H9 (cell line): ENCODE measurements at regions not wholly inside any gene's neighbourhood (a gene's known extent, or its start where the extent isn't known, plus 50 kb on each side); places are given as distances from the start of the nearest gene placed in this dataset.
A peak's percentile ranks its signal among the peaks of the same experiment; 100 is the strongest.

Source experiments
- DNase-seq: peaks from one replicate; pipeline ENCODE4 v3.0.0-alpha.2; 2017
- H2AFZ ChIP-seq: one replicate; pipeline ENCODE4 v1.6.1; 2013; ENCODE audit warnings: mild to moderate bottlenecking, low read length, control low read depth, moderate library complexity
- H2AK5ac ChIP-seq: 2 replicates; pipeline ENCODE4 v1.6.1; 2013; ENCODE audit warnings: low read length, control low read depth, mixed read lengths; ENCODE audit not compliant: insufficient read length
- H2BK120ac ChIP-seq: one replicate; pipeline ENCODE4 v1.6.1; 2013; ENCODE audit warnings: low read depth, mild to moderate bottlenecking, low read length, control low read depth, inconsistent platforms; ENCODE audit not compliant: poor library complexity, severe bottlenecking
- H2BK12ac ChIP-seq: 2 replicates; pipeline ENCODE4 v1.6.1; 2013; ENCODE audit warnings: low read length, control low read depth, mixed read lengths, low read depth; ENCODE audit not compliant: insufficient read length
- H2BK15ac ChIP-seq: 2 replicates; pipeline ENCODE4 v1.6.1; 2013; ENCODE audit warnings: low read depth, low read length, control low read depth
- H2BK20ac ChIP-seq: one replicate; pipeline ENCODE4 v1.6.1; 2013; ENCODE audit warnings: low read depth, mild to moderate bottlenecking, low read length, control low read depth, inconsistent platforms; ENCODE audit not compliant: poor library complexity, severe bottlenecking
- H2BK5ac ChIP-seq: 2 replicates; pipeline ENCODE4 v1.6.1; 2013; ENCODE audit warnings: low read length, control low read depth, mixed read lengths; ENCODE audit not compliant: insufficient read length
- H3K14ac ChIP-seq: 2 replicates; pipeline ENCODE4 v1.6.1; 2013; ENCODE audit warnings: low read length, control low read depth; ENCODE audit not compliant: insufficient read depth
- H3K18ac ChIP-seq: 2 replicates; pipeline ENCODE4 v1.6.1; 2013; ENCODE audit warnings: low read depth, mild to moderate bottlenecking, mixed read lengths, low read length, control low read depth; ENCODE audit not compliant: insufficient read length
- H3K23ac ChIP-seq: 2 replicates; pipeline ENCODE4 v1.6.1; 2013; ENCODE audit warnings: low read length, control low read depth, mixed read lengths, low read depth; ENCODE audit not compliant: insufficient read length
- H3K23me2 ChIP-seq: 2 replicates; pipeline ENCODE4 v1.6.1; 2013; ENCODE audit warnings: low read depth, mild to moderate bottlenecking, mixed read lengths, low read length, control low read depth; ENCODE audit not compliant: insufficient read length, poor library complexity, severe bottlenecking
- H3K27ac ChIP-seq: 2 replicates; pipeline ENCODE4 v1.5.1; 2013; ENCODE audit warnings: low read length, control low read depth, mixed read lengths, low read depth; ENCODE audit not compliant: insufficient read length
- H3K27me3 ChIP-seq: 2 replicates; pipeline ENCODE4 v1.6.1; 2013; ENCODE audit warnings: low read length, control low read depth, inconsistent platforms; ENCODE audit not compliant: insufficient read depth
- H3K4ac ChIP-seq: 2 replicates; pipeline ENCODE4 v1.6.1; 2013; ENCODE audit warnings: low read depth, mild to moderate bottlenecking, control low read depth, inconsistent platforms, low read length, moderate library complexity
- H3K4me1 ChIP-seq: 2 replicates; pipeline ENCODE4 v1.6.1; 2013; ENCODE audit warnings: low read length, control low read depth, inconsistent platforms; ENCODE audit not compliant: insufficient read depth
- H3K4me2 ChIP-seq: 2 replicates; pipeline ENCODE4 v1.6.1; 2013; ENCODE audit warnings: low read length, control low read depth, mixed read lengths; ENCODE audit not compliant: insufficient read length, insufficient read depth
- H3K56ac ChIP-seq: 2 replicates; pipeline ENCODE4 v1.6.1; 2013; ENCODE audit warnings: low read depth, mild to moderate bottlenecking, mixed read lengths, low read length, control low read depth; ENCODE audit not compliant: insufficient read length
- H3K79me1 ChIP-seq: 2 replicates; pipeline ENCODE4 v1.6.1; 2013; ENCODE audit warnings: low read depth, mild to moderate bottlenecking, moderate library complexity, low read length, control low read depth, inconsistent platforms; ENCODE audit not compliant: insufficient read depth, poor library complexity, severe bottlenecking
- H3K79me2 ChIP-seq: 2 replicates; pipeline ENCODE4 v1.6.1; 2013; ENCODE audit warnings: low read length, control low read depth, inconsistent platforms; ENCODE audit not compliant: insufficient read depth
- H3K9ac ChIP-seq: 2 replicates; pipeline ENCODE4 v1.6.1; 2013; ENCODE audit warnings: low read length, control low read depth, mixed read lengths; ENCODE audit not compliant: insufficient read length; ENCODE audit errors: extremely low read depth
- H3K9me3 ChIP-seq: one replicate; pipeline ENCODE4 v1.6.1; 2013; ENCODE audit warnings: low read depth, low read length, inconsistent platforms; ENCODE audit not compliant: control insufficient read depth
- H3T11ph ChIP-seq: one replicate; pipeline ENCODE4 v1.6.1; 2013; ENCODE audit warnings: mild to moderate bottlenecking, low read length, control low read depth, inconsistent platforms
- H4K20me1 ChIP-seq: one replicate; pipeline ENCODE4 v1.6.1; 2013; ENCODE audit not compliant: control insufficient read depth, insufficient read length, insufficient read depth
- H4K5ac ChIP-seq: 2 replicates; pipeline ENCODE4 v1.6.1; 2013; ENCODE audit warnings: low read depth, mild to moderate bottlenecking, mixed read lengths, low read length, control low read depth; ENCODE audit not compliant: insufficient read length
- H4K8ac ChIP-seq: replicated peaks from 2 replicates; pipeline ENCODE4 v1.6.1; 2013; ENCODE audit warnings: low read length, control low read depth, mixed read lengths, low read depth; ENCODE audit not compliant: insufficient read length
- H4K91ac ChIP-seq: 2 replicates; pipeline ENCODE4 v1.6.1; 2013; ENCODE audit warnings: low read depth, mild to moderate bottlenecking, moderate library complexity, mixed read lengths, low read length, control low read depth; ENCODE audit not compliant: insufficient read length
- H3K27ac Mint-ChIP-seq, 3 experiments: 2 replicates in 2 of 3; 3 replicates in 1 of 3; pipeline ENCODE4 v1.8.0; 2020 to 2021; ENCODE audit warnings: mixed read lengths in 3 of 3, mild to moderate bottlenecking in 1 of 3, moderate library complexity in 1 of 3
- H3K27me3 Mint-ChIP-seq: 2 replicates; pipeline ENCODE4 v1.8.0; 2021; ENCODE audit warnings: low read depth, mild to moderate bottlenecking, moderate library complexity, mixed read lengths
- H3K36me3 Mint-ChIP-seq, 3 experiments: 2 replicates in 2 of 3; 3 replicates in 1 of 3; pipeline ENCODE4 v1.8.0; 2020 to 2021; ENCODE audit warnings: low read depth in 3 of 3, mixed read lengths in 3 of 3; ENCODE audit not compliant: insufficient read depth in 1 of 3
- H3K4me1 Mint-ChIP-seq, 2 experiments: 2 replicates each; pipeline ENCODE4 v1.8.0; 2020; ENCODE audit warnings: mixed read lengths in 2 of 2
- H3K4me3 Mint-ChIP-seq, 2 experiments: 2 replicates in 1 of 2; 3 replicates in 1 of 2; pipeline ENCODE4 v1.8.0; 2020 to 2021; ENCODE audit warnings: mild to moderate bottlenecking in 2 of 2, mixed read lengths in 2 of 2, moderate library complexity in 1 of 2
- H3K9me3 Mint-ChIP-seq, 2 experiments: 2 replicates in 1 of 2; 3 replicates in 1 of 2; pipeline ENCODE4 v1.8.0; 2020; ENCODE audit warnings: mild to moderate bottlenecking in 2 of 2, mixed read lengths in 2 of 2, moderate library complexity in 1 of 2
- WGBS: extraction: QIAGEN DNeasy Blood & Tissue Kit; methylation state at CpG from one replicate; pipeline ENCODE4 v1.1.7; 2013; ENCODE audit warnings: missing lambda C conversion rate, low lambda C conversion rate, mixed read lengths; ENCODE audit not compliant: insufficient read length; ENCODE audit errors: extremely low coverage; 5-methylcytosine and 5-hydroxymethylcytosine counted together
- TF ChIP-seq, protein P1 (sequence below): fragments of 200-600 bp; sonication (generic); conservative IDR thresholded peaks from 3 replicates; pipeline ENCODE4 v1.8.0; 2021; ENCODE audit warnings: antibody characterized with exemption, mild to moderate bottlenecking

DNA sequence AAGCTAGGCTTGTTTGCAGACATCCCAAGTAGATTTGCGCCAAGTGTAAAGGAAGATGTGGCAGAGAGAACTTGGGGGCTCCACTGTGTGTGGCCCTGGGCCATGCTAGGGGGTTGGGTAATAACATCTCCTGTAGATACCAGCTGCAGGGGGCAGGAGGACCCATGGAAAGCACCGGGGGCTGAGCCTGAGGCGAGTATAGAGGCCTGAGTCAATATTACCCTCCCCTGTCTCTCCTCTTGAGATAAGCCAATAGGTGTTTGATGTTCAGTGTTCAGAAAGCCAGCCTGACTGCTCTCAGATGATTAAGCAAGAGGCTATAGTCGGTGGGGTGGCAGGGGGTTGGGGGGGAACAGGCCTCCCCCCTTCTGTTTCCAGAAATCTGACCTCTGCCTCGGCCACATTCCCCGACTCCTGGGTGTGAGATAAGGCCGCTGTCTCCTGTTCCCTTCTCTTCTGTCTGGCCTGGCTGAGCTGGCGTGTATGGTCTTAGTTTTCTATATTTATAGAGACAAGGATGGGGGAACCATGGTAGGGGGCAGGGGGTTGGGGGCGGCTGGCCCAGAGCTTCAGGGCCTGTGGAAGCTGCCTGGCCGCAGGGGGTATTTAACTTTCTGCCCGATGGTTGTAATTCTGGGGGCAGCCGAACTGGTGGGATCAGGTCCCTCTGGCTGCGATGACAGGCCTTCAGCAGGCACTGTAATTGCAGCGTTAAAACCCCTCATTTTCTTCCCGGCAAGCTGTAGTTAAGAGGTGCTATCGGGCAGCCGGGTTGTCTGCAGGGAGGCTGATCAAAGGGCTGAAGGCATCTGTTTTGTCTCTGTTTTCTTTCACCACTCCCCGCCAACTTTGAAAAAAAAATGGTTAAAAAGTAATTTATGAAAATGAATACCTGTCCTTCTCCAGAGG lies 292.0 kb downstream of the NSG2 start:
- no peaks in the 10 kb centered on the region for H3K79me1 ChIP-seq
- H2AK5ac ChIP-seq: no peak overlapping the region
- H3K18ac ChIP-seq: no peak overlapping the region
- no peak overlapping the region for H3K27ac ChIP-seq
- no peak overlapping the region for H3K4me3 Mint-ChIP-seq
- H3K14ac ChIP-seq: no peak overlapping the region
- H2BK120ac ChIP-seq: no peak overlapping the region
- H4K8ac ChIP-seq: no peak overlapping the region
- no peak overlapping the region for H3T11ph ChIP-seq
- H2BK5ac ChIP-seq: no peak overlapping the region
- no peak overlapping the region for H4K91ac ChIP-seq
- H3K9me3 ChIP-seq: no peaks in the 10 kb centered on the region
- H3K23ac ChIP-seq: no peak overlapping the region
- no peak overlapping the region for H4K5ac ChIP-seq
- H3K27ac Mint-ChIP-seq: peak overlapping the region in 1 of 3 experiments; percentile 67; a peak in 1 of 7 replicates
- no peak overlapping the region for H3K9ac ChIP-seq
- no peaks in the 10 kb centered on the region for H3K4me1 ChIP-seq
- H2BK20ac ChIP-seq: no peak overlapping the region
- no peaks in the 10 kb centered on the region for H3K23me2 ChIP-seq
- WGBS: no CpG with 5 or more reads among the region's 18 CpGs
- no peaks in the 10 kb centered on the region for H4K20me1 ChIP-seq
- H2AFZ ChIP-seq: no peak overlapping the region
- H3K56ac ChIP-seq: no peak overlapping the region
- H3K27me3 Mint-ChIP-seq: no peaks in the 10 kb centered on the region
- H3K9me3 Mint-ChIP-seq: no peaks in the 10 kb centered on the region; a peak in 1 of 5 replicates
- H2BK12ac ChIP-seq: no peak overlapping the region
- H3K27me3 ChIP-seq: no peaks in the 10 kb centered on the region
- no peak overlapping the region for H3K4me2 ChIP-seq
- no peaks in the 10 kb centered on the region for H3K79me2 ChIP-seq
- no peaks in the 10 kb centered on the region for H3K36me3 Mint-ChIP-seq
- no peak overlapping the region for H3K4ac ChIP-seq
- H3K4me1 Mint-ChIP-seq: peaks cover 18 to 21% of the 10 kb centered on the region in 2 experiments
- no peak for DNase-seq
- no peak overlapping the region for H2BK15ac ChIP-seq
- TF ChIP-seq, protein P1, sequence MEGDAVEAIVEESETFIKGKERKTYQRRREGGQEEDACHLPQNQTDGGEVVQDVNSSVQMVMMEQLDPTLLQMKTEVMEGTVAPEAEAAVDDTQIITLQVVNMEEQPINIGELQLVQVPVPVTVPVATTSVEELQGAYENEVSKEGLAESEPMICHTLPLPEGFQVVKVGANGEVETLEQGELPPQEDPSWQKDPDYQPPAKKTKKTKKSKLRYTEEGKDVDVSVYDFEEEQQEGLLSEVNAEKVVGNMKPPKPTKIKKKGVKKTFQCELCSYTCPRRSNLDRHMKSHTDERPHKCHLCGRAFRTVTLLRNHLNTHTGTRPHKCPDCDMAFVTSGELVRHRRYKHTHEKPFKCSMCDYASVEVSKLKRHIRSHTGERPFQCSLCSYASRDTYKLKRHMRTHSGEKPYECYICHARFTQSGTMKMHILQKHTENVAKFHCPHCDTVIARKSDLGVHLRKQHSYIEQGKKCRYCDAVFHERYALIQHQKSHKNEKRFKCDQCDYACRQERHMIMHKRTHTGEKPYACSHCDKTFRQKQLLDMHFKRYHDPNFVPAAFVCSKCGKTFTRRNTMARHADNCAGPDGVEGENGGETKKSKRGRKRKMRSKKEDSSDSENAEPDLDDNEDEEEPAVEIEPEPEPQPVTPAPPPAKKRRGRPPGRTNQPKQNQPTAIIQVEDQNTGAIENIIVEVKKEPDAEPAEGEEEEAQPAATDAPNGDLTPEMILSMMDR: no peak
